Muscle of leg (tissue), 3 donors: ENCODE measurements at regions not wholly inside any gene's neighbourhood (a gene's known extent, or its start where the extent isn't known, plus 50 kb on each side); places are given as distances from the start of the nearest gene placed in this dataset.

ENCODE experiments used
- DNase-seq: peaks from one replicate; pipeline ENCODE4 v3.0.0; 2013
- H3K27ac ChIP-seq: one replicate; pipeline ENCODE4 v1.5.1; 2013; ENCODE audit warnings: mild to moderate bottlenecking, low read length, control low read depth
- H3K27me3 ChIP-seq: one replicate; pipeline ENCODE4 v1.6.1; 2013; ENCODE audit warnings: low read length; ENCODE audit not compliant: control insufficient read depth, insufficient read depth
- H3K36me3 ChIP-seq: one replicate; pipeline ENCODE4 v1.6.1; 2013; ENCODE audit warnings: low read length; ENCODE audit not compliant: control insufficient read depth, insufficient read depth
- H3K4me1 ChIP-seq: one replicate; pipeline ENCODE4 v1.6.1; 2013; ENCODE audit warnings: low read length; ENCODE audit not compliant: control insufficient read depth, insufficient read depth
- H3K4me3 ChIP-seq: one replicate; pipeline ENCODE4 v1.5.1; 2013; ENCODE audit warnings: low read length, control low read depth
- H3K9me3 ChIP-seq: replicated peaks from 2 replicates; pipeline ENCODE4 v1.6.1; 2013; ENCODE audit warnings: low read depth, low read length; ENCODE audit not compliant: control insufficient read depth
- WGBS: methylation state at CpG from one replicate; pipeline ENCODE4 v1.1.5; 2013; ENCODE audit warnings: missing lambda C conversion rate; ENCODE audit not compliant: insufficient coverage; 5-methylcytosine and 5-hydroxymethylcytosine counted together

GRCh38 chr10:2478656-2479055, 588.7 kb upstream of the PFKP start:
- no peak overlapping the region for H3K27ac ChIP-seq
- H3K9me3 ChIP-seq, result no peaks in the 10 kb centered on the region
- no peak for DNase-seq
- H3K4me3 ChIP-seq, result no peak overlapping the region
- H3K4me1 ChIP-seq, result peaks cover 2% of the 10 kb centered on the region
- no peaks in the 10 kb centered on the region for H3K27me3 ChIP-seq
- WGBS, result no CpG with 5 or more reads among the region's 2 CpGs
- H3K36me3 ChIP-seq, result no peaks in the 10 kb centered on the region

- WGBS, result 60% methylated on average over 5 of the region's 9 CpGs
- no peaks in the 10 kb centered on the region for H3K9me3 ChIP-seq
- H3K27me3 ChIP-seq, result no peaks in the 10 kb centered on the region
- no peak for DNase-seq
- H3K27ac ChIP-seq, result no peak overlapping the region
- H3K36me3 ChIP-seq, result no peaks in the 10 kb centered on the region
- H3K4me3 ChIP-seq, result no peak overlapping the region
- peaks cover 2% of the 10 kb centered on the region for H3K4me1 ChIP-seq
These were observed 590.4 kb upstream of the PFKP start for GRCh38 chr10:2476812-2477553.

GRCh38 chr10:2476218-2476811, 591.0 kb upstream of the PFKP start:
- H3K4me1 ChIP-seq, result peaks cover 2% of the 10 kb centered on the region
- H3K27ac ChIP-seq, result peak overlapping the region; percentile 38
- peak; percentile 75 for DNase-seq
- WGBS, result 24% methylated on average over 3 of the region's 15 CpGs
- no peak overlapping the region for H3K4me3 ChIP-seq
- H3K27me3 ChIP-seq, result no peaks in the 10 kb centered on the region
- no peaks in the 10 kb centered on the region for H3K36me3 ChIP-seq
- no peaks in the 10 kb centered on the region for H3K9me3 ChIP-seq

GRCh38 chr10:2475711-2476217, 591.6 kb upstream of the PFKP start:
- no peaks in the 10 kb centered on the region for H3K27me3 ChIP-seq
- DNase-seq, result peak; percentile 33
- no peaks in the 10 kb centered on the region for H3K9me3 ChIP-seq
- peak overlapping the region; percentile 38 for H3K27ac ChIP-seq
- WGBS, result 33% methylated on average over 4 of the region's 6 CpGs
- no peaks in the 10 kb centered on the region for H3K36me3 ChIP-seq
- H3K4me3 ChIP-seq, result no peak overlapping the region
- peaks cover 2% of the 10 kb centered on the region for H3K4me1 ChIP-seq

- peaks cover 2% of the 10 kb centered on the region for H3K4me1 ChIP-seq
- H3K4me3 ChIP-seq, result no peak overlapping the region
- no peaks in the 10 kb centered on the region for H3K9me3 ChIP-seq
- H3K27me3 ChIP-seq, result no peaks in the 10 kb centered on the region
- H3K27ac ChIP-seq, result no peak overlapping the region
- no peak for DNase-seq
- no peaks in the 10 kb centered on the region for H3K36me3 ChIP-seq
- WGBS, result no CpG with 5 or more reads among the region's 1 CpG
These were observed 595.5 kb upstream of the PFKP start for GRCh38 chr10:2471811-2472210.

GRCh38 chr10:2469802-2470201, 597.5 kb upstream of the PFKP start:
- H3K36me3 ChIP-seq, result no peaks in the 10 kb centered on the region
- no CpG with 5 or more reads among the region's 2 CpGs for WGBS
- no peaks in the 10 kb centered on the region for H3K9me3 ChIP-seq
- H3K27me3 ChIP-seq, result no peaks in the 10 kb centered on the region
- DNase-seq, result peak; percentile 69
- no peaks in the 10 kb centered on the region for H3K4me1 ChIP-seq
- no peak overlapping the region for H3K27ac ChIP-seq
- H3K4me3 ChIP-seq, result no peak overlapping the region

- H3K4me1 ChIP-seq, result no peaks in the 10 kb centered on the region
- DNase-seq, result no peak
These were observed 602.9 kb upstream of the PFKP start for GRCh38 chr10:2464483-2464882.

GRCh38 chr10:2463316-2463715, 604.0 kb upstream of the PFKP start:
- Histone ChIP-seq H3K27me3 (no peaks in the 10 kb centered on the region), H3K4me3 (no peak overlapping the region), H3K27ac (no peak overlapping the region), H3K36me3 (no peaks in the 10 kb centered on the region), H3K9me3 (no peaks in the 10 kb centered on the region), H3K4me1 (no peaks in the 10 kb centered on the region)
- DNase-seq, result no peak
- no CpG with 5 or more reads among the region's 1 CpG for WGBS

More at GRCh38 chr10:2464483-2464882, 602.9 kb upstream of the PFKP start:
- Histone ChIP-seq H3K27me3 (no peaks in the 10 kb centered on the region), H3K9me3 (no peaks in the 10 kb centered on the region), H3K36me3 (no peaks in the 10 kb centered on the region), H3K27ac (no peak overlapping the region), H3K4me3 (no peak overlapping the region)

- Histone ChIP-seq H3K4me3 (no peak overlapping the region), H3K27ac (no peak overlapping the region), H3K4me1 (no peaks in the 10 kb centered on the region), H3K36me3 (no peaks in the 10 kb centered on the region), H3K9me3 (no peaks in the 10 kb centered on the region), H3K27me3 (no peaks in the 10 kb centered on the region)
- DNase-seq, result no peak
- whole genome bisulfite sequencing, result 67% methylated on average over 1 of the region's 1 CpG
These were observed 604.8 kb upstream of the PFKP start for GRCh38 chr10:2462581-2462980.

- H3K4me3 ChIP-seq, result no peak overlapping the region
- H3K27ac ChIP-seq, result no peak overlapping the region
- DNase-seq, result no peak
- H3K36me3 ChIP-seq, result no peaks in the 10 kb centered on the region
- H3K4me1 ChIP-seq, result no peaks in the 10 kb centered on the region
- H3K27me3 ChIP-seq, result no peaks in the 10 kb centered on the region
- no peaks in the 10 kb centered on the region for H3K9me3 ChIP-seq
- WGBS, result no CpG with 5 or more reads among the region's 1 CpG
These were observed 606.5 kb upstream of the PFKP start for GRCh38 chr10:2460812-2461211.
